Prostate gland (tissue), 2 donors: ENCODE measurements at regions not wholly inside any gene's neighbourhood (a gene's known extent, or its start where the extent isn't known, plus 50 kb on each side); places are given as distances from the start of the nearest gene placed in this dataset.

ENCODE experiments used
- DNase-seq: peaks from one replicate; pipeline ENCODE4 v3.0.0-alpha.2; 2019; ENCODE audit warnings: low spot score
- H3K27ac ChIP-seq, 2 donors: fragments of 200-600 bp; sonication (generic); 2 replicates each; pipeline ENCODE4 v1.5.1; 2017 to 2019
- H3K27me3 ChIP-seq: fragments of 200-600 bp; sonication (generic); replicated peaks from 2 replicates; pipeline ENCODE4 v1.5.1; 2019; ENCODE audit not compliant: insufficient read depth
- H3K36me3 ChIP-seq, 2 donors: fragments of 200-600 bp; sonication (generic); 1 replicate in 1 of 2; 2 replicates in 1 of 2; pipeline versions ENCODE4 v1.5.1 to v1.8.1; 2017 to 2019
- H3K4me1 ChIP-seq: fragments of 200-600 bp; sonication (generic); replicated peaks from 2 replicates; pipeline ENCODE4 v1.5.1; 2019
- H3K4me3 ChIP-seq, 2 donors: fragments of 200-600 bp; sonication (generic); 2 replicates each; pipeline ENCODE4 v1.5.1; 2017 to 2019
- H3K9me3 ChIP-seq: fragments of 200-600 bp; sonication (generic); 2 replicates; pipeline ENCODE4 v1.5.1; 2017
- CTCF ChIP-seq, 4 experiments: fragments of 200-600 bp in 2 of 4; fragments of 450-650 bp in 2 of 4; sonication (generic) in 2 of 4; IDR thresholded peaks; 1 replicate in 3 of 4; 2 replicates in 1 of 4; pipeline ENCODE4 v1.5.1; 2016 to 2019; ENCODE audit warnings: antibody characterized with exemption in 4 of 4, mild to moderate bottlenecking in 2 of 4, moderate library complexity in 2 of 4
- POLR2A ChIP-seq: fragments of 450-650 bp; IDR thresholded peaks from one replicate; pipeline ENCODE4 v1.6.1; 2016; ENCODE audit warnings: antibody characterized with exemption, mild to moderate bottlenecking
- POLR2AphosphoS5 ChIP-seq: sonication (generic); formaldehyde crosslinking; IDR thresholded peaks from one replicate; pipeline ENCODE4 v1.6.1; 2017; ENCODE audit warnings: antibody characterized with exemption
- WGBS: methylation state at CpG from one replicate; pipeline ENCODE4 v1.1.5; 2018; 5-methylcytosine and 5-hydroxymethylcytosine counted together
- intact Hi-C: fragments of 100-400 bp; cut with DNase I; formaldehyde crosslinking; loops from one replicate; pipeline ENCODE4 v1.14.2; 2022

- DNase-seq: no peak
- 89% methylated on average over 4 of the region's 4 CpGs for WGBS
- TF ChIP-seq CTCF (IDR thresholded peaks at IDR 0.05): no peak
- TF ChIP-seq POLR2AphosphoS5: no peak
- TF ChIP-seq POLR2A: no peak
- no peaks in the 10 kb centered on the region for H3K27me3 ChIP-seq
- H3K9me3 ChIP-seq: no peaks in the 10 kb centered on the region
- no peak overlapping the region for H3K27ac ChIP-seq
- H3K36me3 ChIP-seq: no peaks in the 10 kb centered on the region
- no peaks in the 10 kb centered on the region for H3K4me1 ChIP-seq
- intact Hi-C loops: no loop called here
- no peak overlapping the region for H3K4me3 ChIP-seq
Observed at GRCh38 chr3:72529081-72529480, 319.2 kb downstream of the SHQ1 start.

- intact Hi-C loops: no loop called here
- Histone ChIP-seq H3K4me1 (no peaks in the 10 kb centered on the region), H3K9me3 (no peaks in the 10 kb centered on the region), H3K27me3 (no peaks in the 10 kb centered on the region), H3K36me3 (no peaks in the 10 kb centered on the region), H3K27ac (no peak overlapping the region), H3K4me3 (no peak overlapping the region)
- TF ChIP-seq POLR2AphosphoS5 (no peak), POLR2A (no peak), CTCF (IDR thresholded peaks at IDR 0.05) (no peak)
- 39% methylated on average over 9 of the region's 9 CpGs for WGBS
- peak; percentile 4 for DNase-seq
Observed at GRCh38 chr3:72523429-72524151, 324.7 kb downstream of the SHQ1 start.

- intact Hi-C loops: no loop called here
- WGBS: 70% methylated on average over 8 of the region's 8 CpGs
- Histone ChIP-seq H3K9me3 (no peaks in the 10 kb centered on the region), H3K4me3 (no peak overlapping the region), H3K27me3 (no peaks in the 10 kb centered on the region), H3K36me3 (no peaks in the 10 kb centered on the region), H3K27ac (no peak overlapping the region), H3K4me1 (no peaks in the 10 kb centered on the region)
- TF ChIP-seq POLR2A (no peak), POLR2AphosphoS5 (no peak), CTCF (IDR thresholded peaks at IDR 0.05) (no peak)
- no peak for DNase-seq
Observed at GRCh38 chr3:72520690-72521308, 327.4 kb downstream of the SHQ1 start.

GRCh38 chr3:72519946-72520604 is 328.2 kb downstream of the SHQ1 start:
- no peak for DNase-seq
- intact Hi-C loops: no loop called here
- H3K27me3 ChIP-seq: no peaks in the 10 kb centered on the region
- H3K36me3 ChIP-seq: no peaks in the 10 kb centered on the region
- no peak overlapping the region for H3K27ac ChIP-seq
- 96% methylated on average over 4 of the region's 4 CpGs for WGBS
- no peak overlapping the region for H3K4me3 ChIP-seq
- H3K9me3 ChIP-seq: no peaks in the 10 kb centered on the region
- TF ChIP-seq POLR2A (no peak), POLR2AphosphoS5 (no peak), CTCF (IDR thresholded peaks at IDR 0.05) (no peak)
- H3K4me1 ChIP-seq: no peaks in the 10 kb centered on the region
